Chondrocyte (in vitro differentiated cells): ENCODE measurements at regions not wholly inside any gene's neighbourhood (a gene's known extent, or its start where the extent isn't known, plus 50 kb on each side); places are given as distances from the start of the nearest gene placed in this dataset.

Experiments
- DNase-seq: peaks from one replicate; pipeline ENCODE4 v3.0.0; 2021; ENCODE audit warnings: mixed read lengths, low spot score
- H3K27ac Mint-ChIP-seq: one replicate; pipeline ENCODE4 v1.8.0; 2021; ENCODE audit warnings: mild to moderate bottlenecking, moderate library complexity, mixed read lengths; ENCODE audit not compliant: unreplicated experiment
- H3K27me3 Mint-ChIP-seq: 2 replicates; pipeline ENCODE4 v1.8.0; 2021; ENCODE audit warnings: low read depth, mixed read lengths
- H3K36me3 Mint-ChIP-seq: 2 replicates; pipeline ENCODE4 v1.8.0; 2021; ENCODE audit warnings: low read depth, mixed read lengths
- H3K4me1 Mint-ChIP-seq: 2 replicates; pipeline ENCODE4 v1.8.0; 2021; ENCODE audit warnings: low read depth, mild to moderate bottlenecking, mixed read lengths
- H3K4me3 Mint-ChIP-seq: one replicate; pipeline ENCODE4 v1.8.0; 2021; ENCODE audit warnings: mild to moderate bottlenecking, moderate library complexity, mixed read lengths; ENCODE audit not compliant: unreplicated experiment
- H3K9me3 Mint-ChIP-seq: 2 replicates; pipeline ENCODE4 v1.8.0; 2021; ENCODE audit warnings: low read depth, mixed read lengths
- TF ChIP-seq, protein P1 (sequence below): fragments of 200-600 bp; sonication (generic); IDR thresholded peaks from 2 replicates; pipeline ENCODE4 v1.5.0; 2021; ENCODE audit warnings: antibody characterized with exemption, mild to moderate bottlenecking, moderate library complexity

DNA sequence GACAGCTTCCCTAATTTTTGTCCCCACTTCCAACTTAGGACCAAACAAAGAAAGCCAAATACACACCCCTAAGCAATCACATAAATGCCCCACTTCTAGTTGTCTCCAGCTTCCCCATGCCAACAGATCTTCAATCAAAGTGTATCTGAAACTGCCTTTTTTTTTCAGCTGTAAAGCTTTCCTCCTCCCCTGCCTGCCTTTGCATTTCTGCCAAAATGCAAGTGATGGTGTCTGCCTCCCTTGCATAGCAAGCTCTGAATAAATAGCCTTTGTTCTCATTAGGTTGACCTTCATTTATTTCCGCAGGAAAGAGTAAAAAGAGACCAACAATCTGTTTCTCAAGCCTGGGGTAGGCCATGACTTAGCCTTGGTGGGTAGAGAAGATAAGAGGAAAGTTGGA lies 459.4 kb downstream of the GPAM start:
- no peaks in the 10 kb centered on the region for H3K4me1 Mint-ChIP-seq
- peaks cover 6% of the 10 kb centered on the region for H3K9me3 Mint-ChIP-seq
- no peaks in the 10 kb centered on the region for H3K36me3 Mint-ChIP-seq
- no peak overlapping the region for H3K4me3 Mint-ChIP-seq
- TF ChIP-seq, protein P1, sequence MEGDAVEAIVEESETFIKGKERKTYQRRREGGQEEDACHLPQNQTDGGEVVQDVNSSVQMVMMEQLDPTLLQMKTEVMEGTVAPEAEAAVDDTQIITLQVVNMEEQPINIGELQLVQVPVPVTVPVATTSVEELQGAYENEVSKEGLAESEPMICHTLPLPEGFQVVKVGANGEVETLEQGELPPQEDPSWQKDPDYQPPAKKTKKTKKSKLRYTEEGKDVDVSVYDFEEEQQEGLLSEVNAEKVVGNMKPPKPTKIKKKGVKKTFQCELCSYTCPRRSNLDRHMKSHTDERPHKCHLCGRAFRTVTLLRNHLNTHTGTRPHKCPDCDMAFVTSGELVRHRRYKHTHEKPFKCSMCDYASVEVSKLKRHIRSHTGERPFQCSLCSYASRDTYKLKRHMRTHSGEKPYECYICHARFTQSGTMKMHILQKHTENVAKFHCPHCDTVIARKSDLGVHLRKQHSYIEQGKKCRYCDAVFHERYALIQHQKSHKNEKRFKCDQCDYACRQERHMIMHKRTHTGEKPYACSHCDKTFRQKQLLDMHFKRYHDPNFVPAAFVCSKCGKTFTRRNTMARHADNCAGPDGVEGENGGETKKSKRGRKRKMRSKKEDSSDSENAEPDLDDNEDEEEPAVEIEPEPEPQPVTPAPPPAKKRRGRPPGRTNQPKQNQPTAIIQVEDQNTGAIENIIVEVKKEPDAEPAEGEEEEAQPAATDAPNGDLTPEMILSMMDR: no peak
- no peaks in the 10 kb centered on the region for H3K27me3 Mint-ChIP-seq
- DNase-seq: no peak
- no peak overlapping the region for H3K27ac Mint-ChIP-seq

DNA sequence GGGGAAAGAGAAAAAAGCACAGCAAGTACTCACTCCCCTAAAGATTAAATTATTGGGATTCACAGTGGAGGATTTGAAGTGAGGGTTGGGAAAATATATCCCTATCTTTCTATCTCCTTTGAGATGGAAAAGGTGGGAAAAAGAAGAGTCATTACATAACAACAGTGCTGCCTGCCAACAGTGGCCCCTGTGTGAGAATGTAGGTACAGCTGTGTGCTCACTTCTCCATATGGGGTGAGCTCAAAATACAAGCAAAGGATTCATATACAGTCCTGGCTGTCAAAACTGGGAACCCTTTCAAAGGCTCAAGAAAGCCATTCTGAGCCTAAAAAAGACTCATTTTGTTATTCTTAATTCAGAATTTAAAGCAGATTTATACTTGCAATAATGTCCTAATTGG lies 458.5 kb downstream of the GPAM start:
- H3K27ac Mint-ChIP-seq: no peak overlapping the region

DNA sequence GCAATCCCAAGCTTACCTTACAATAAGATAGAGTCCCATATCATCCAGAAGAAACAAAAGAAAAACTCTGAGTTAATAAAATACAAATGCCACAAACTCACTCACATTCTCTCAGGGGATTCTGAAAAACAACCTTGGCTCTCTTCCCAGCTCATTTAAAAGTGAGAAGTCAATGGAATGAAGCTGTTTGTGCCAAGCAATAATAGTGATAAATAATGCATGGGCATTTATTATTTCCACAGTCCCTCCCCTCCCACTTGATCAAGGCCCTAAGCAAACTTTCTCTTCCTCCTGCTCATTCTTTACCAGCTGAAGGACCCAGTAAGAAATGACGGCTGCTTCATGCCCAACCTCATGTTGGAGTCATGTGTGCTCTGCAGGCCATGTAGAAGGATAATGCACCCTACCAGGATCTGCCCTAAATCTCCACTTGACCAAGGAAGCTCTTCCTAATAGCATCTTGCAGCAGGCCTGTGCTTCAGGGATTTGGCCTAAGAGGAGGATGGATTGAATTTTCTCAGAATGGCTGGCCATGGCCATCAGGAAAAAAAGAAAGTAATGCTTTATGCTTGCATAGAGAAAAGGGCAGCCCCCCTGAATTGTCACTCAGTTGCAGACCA lies 451.3 kb downstream of the GPAM start:
- TF ChIP-seq, protein P1: no peak
- Mint-ChIP-seq H3K4me3 (no peak overlapping the region), H3K4me1 (no peaks in the 10 kb centered on the region), H3K27me3 (no peaks in the 10 kb centered on the region), H3K27ac (no peak overlapping the region), H3K9me3 (peaks cover 9% of the 10 kb centered on the region), H3K36me3 (no peaks in the 10 kb centered on the region)
- DNase-seq: no peak

More for the DNA sequence above, 458.5 kb downstream of the GPAM start:
- Mint-ChIP-seq H3K4me1 (no peaks in the 10 kb centered on the region), H3K27me3 (no peaks in the 10 kb centered on the region), H3K36me3 (no peaks in the 10 kb centered on the region), H3K9me3 (peaks cover 6% of the 10 kb centered on the region), H3K4me3 (no peak overlapping the region)
- TF ChIP-seq, protein P1: no peak
- DNase-seq: no peak

DNA sequence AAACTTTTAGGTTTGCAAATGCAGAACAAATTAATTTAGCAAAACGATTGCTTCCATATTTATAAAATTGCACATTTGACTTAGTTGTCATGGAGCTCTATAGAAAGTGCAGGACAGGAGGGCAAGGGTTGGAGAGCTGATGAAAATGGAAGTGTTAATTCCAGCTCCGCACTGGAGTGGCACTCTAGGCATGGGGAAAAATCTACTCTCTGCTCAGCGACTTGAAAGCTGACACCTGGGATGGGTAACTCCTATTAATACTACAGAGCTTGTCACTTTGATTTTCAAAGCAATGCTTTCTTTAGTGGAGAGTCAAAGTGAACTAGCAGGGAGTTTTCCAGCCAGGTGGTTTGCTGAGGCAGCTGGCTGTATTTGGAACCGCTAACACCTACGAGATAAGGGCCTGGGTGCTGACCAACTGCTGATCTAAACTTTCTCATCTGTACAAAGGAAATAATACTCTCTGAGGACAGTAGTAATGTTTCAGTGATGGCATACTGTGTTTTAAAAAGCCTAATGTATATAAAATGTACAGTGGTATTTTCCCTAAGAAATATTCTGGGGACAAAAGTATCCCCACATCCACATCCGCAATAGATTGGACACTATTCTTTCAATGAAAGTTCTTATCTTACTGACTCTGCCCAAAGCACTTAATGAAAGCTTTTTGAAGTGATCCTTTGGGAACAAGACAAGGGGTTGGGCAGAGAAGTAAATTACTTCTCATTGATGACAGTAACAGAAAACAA lies 444.3 kb downstream of the GPAM start:
- Mint-ChIP-seq H3K4me1 (no peaks in the 10 kb centered on the region), H3K36me3 (no peaks in the 10 kb centered on the region)

DNA sequence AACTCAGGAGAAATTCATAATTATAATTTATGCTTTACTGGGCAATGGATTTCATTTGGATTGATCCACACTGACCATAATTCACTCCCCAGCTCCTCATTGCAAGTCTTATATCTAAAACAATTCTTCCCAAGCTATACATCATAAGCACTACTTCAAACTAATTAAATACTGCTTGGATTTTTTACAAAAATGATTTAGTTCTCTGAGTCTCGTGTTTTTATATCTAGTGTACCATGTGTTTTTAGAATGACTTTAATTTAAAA lies 443.8 kb downstream of the GPAM start:
- no peaks in the 10 kb centered on the region for H3K27me3 Mint-ChIP-seq
- DNase-seq: no peak
- H3K9me3 Mint-ChIP-seq: no peaks in the 10 kb centered on the region
- H3K4me1 Mint-ChIP-seq: no peaks in the 10 kb centered on the region
- no peak overlapping the region for H3K27ac Mint-ChIP-seq
- H3K4me3 Mint-ChIP-seq: no peak overlapping the region
- TF ChIP-seq, protein P1: no peak
- H3K36me3 Mint-ChIP-seq: no peaks in the 10 kb centered on the region

More for the DNA sequence above, 444.3 kb downstream of the GPAM start:
- no peak for DNase-seq
- Mint-ChIP-seq H3K27me3 (no peaks in the 10 kb centered on the region), H3K27ac (no peak overlapping the region), H3K4me3 (no peak overlapping the region), H3K9me3 (peaks cover 2% of the 10 kb centered on the region)
- TF ChIP-seq, protein P1: no peak
